GM18526 (cell line): ENCODE measurements at regions not wholly inside any gene's neighbourhood (a gene's known extent, or its start where the extent isn't known, plus 50 kb on each side); places are given as distances from the start of the nearest gene placed in this dataset.

Experiments
- POLR2A ChIP-seq: IDR thresholded peaks from 3 replicates; pipeline ENCODE4 v1.6.1; 2011; ENCODE audit not compliant: insufficient read length; ENCODE audit errors: extremely low read depth

DNA sequence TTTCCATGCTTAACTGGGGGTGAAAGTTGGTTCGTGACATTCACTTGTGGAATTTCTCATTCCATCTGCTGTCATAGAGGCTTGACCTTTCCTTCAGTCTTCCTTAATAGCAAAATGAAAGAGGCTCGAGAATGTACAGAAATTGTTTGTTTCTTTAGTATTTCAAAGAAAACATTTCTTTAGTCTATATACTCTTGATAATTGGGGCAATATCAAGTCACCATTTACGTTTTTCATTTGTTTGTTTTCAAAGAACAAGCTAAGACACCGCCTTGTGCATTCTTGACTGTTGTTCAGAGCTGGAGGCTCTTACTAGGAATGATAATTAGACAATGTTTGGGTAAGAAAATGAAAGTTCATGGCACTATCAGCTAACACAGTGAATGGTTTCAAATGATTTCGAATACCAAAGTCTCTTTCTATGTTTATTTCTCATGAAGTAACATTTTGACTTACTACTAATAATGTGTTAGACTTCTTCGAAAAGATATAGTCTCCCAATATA lies 835.4 kb downstream of the SEMA5A start:
- TF ChIP-seq POLR2A = no peak

DNA sequence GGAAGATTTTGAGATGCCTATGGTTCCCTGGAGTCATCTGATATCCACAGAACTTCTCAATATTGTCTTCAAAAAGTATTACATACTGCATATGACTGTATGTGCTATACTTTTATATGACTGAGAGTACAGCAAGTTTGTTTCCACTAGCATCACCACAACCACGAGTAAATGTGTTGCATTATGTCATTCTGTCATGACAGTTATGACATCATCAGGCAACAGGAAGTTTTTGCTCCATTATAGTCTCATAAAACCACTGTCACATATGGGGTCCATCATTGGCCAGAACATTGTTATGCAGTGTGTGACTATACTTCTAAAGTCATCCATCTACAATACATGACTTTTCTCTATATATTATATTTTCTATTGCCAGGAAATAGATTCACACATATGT lies 831.7 kb downstream of the SEMA5A start:
- no peak for TF ChIP-seq POLR2A

DNA sequence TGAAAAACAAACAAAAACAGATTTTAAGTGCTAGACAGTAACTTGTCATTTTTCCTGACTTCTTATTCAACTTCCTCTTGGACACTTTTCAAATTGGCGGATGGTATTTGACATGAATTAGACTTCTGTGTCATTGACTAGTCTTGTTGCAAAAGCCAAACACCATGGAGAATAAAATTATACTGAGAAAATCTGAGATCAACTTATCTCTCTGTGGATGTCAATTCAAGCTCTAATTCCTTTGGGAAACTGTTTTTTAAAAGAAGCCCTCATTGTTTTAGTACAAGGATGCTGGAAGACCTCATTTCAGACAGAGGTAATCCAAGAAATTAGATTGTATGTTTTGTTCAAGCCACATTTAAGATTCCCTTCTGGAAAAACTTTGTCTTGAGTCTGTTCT lies 831.0 kb downstream of the SEMA5A start:
- TF ChIP-seq POLR2A = no peak

DNA sequence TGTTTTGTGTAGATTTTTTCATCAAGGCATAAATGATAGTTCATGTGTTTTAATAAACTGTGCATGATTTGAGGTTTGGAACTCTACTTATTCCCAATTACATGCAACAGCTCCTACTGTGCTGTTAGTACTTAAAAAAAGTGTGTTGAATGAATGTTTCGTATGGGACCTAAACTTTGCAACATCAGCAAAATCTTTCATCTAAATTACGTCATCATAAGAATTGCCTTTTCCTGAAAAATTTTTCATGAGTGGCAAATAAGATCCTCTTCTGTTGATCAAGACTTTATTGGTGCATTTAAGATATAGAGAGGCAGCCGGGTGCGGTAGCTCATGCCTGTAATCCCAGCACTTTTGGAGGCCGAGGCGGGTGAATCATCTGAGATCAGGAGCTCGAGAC lies 826.1 kb downstream of the SEMA5A start:
- TF ChIP-seq POLR2A = no peak

DNA sequence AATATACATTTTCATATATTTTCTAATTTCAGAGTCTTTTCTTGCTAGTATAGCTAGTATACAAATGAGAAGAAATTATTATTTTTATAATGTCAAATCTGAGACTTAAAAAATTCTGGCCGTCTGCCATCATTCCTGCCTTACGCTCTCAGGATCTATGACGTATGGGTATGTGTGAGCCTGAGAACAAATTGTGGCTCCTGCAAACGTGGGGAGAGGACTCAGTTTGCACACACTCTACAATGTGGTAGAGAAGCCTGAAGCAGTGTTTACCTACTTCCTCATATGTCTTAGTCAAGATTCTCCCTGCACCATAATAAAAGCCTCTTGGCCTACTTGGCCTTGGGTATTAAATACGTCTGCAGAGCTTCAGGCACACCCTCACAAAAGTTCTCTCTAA lies 825.4 kb downstream of the SEMA5A start:
- no peak for TF ChIP-seq POLR2A

DNA sequence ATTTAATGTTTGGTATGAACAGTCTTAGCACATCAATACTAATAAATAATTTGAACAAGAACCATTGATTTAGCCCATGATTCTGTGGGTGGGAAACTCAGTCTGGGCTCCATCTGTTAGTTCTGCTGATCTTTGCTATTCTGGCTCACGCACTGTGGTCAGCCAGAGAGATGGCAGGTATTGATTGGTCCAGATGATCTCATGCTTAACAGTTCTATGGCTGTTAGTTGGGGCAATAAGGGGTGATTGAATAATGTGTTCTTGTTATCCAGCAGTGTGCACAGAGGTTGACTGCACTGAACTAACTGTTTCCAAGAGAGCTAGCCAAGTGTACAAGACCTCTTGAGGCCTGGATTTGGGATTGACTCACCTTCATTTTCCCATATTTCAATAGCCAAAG lies 824.3 kb downstream of the SEMA5A start:
- no peak for TF ChIP-seq POLR2A

DNA sequence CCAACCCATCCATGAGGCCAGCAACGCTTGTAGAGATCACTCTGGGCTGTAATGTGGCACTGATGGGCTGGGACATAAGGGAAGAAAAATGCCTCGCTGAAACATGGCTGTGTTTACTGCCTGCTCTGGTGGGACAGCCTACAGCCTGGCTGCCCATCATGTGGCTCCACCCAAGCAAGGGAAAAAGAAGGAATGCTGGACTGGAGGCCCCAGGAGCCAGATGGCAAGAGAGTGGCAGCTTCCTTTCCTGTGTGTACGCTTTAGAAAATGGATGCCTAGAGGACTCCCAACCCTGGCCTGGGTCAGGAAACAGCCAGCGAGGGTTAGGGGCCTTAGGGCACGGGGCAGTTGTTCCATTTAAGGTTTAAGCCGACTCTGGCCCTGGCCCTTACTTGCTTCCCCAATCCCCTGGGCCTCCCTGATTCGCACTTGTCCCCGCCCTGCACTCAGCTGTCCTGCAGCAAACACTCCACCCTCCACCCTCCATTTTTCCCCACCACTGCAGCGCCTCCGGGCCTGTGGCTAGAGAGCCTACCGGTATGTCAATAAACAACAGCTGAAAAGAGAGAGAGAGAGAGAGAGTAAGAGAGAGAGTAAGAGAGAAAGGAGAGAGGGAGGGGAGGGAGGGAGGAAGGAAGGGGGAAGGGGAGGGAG lies 819.4 kb downstream of the SEMA5A start:
- no peak for TF ChIP-seq POLR2A

DNA sequence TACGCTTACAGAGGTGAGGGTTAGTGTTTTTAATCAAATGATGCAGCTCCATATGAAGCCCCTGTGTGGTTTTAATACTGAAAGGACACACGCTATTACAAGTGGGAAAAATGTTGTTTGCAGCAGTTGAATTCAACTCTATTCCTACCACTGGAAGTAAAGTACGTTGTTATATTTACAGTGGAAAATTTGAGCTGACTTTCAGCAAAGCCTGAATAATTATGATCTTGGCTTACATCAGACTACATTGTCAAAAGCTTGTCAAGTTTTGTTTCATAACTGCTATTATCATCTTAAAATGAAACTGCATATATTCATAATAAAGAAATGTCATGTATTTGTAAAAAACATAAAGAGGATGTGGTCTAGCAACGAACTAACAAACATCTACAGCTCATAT lies 818.5 kb downstream of the SEMA5A start:
- TF ChIP-seq POLR2A = no peak

DNA sequence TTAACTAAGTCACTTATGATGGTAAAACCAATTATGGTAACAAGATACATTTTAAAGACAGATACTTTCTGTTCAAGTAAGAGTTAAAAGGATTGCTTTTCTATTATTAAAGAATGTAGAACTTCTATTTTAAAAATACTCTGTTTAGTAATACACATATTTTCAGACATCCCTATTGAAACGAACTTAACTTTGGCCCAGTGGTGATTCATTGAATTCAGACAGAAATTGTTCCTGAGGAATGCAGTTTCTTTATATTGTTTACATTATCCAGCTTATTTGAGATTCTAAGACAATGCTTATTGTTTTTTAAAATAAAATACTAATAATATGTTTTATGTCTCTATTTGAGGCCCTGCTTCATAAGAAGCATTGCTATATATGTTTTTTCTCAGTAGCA lies 816.4 kb downstream of the SEMA5A start:
- no peak for TF ChIP-seq POLR2A

DNA sequence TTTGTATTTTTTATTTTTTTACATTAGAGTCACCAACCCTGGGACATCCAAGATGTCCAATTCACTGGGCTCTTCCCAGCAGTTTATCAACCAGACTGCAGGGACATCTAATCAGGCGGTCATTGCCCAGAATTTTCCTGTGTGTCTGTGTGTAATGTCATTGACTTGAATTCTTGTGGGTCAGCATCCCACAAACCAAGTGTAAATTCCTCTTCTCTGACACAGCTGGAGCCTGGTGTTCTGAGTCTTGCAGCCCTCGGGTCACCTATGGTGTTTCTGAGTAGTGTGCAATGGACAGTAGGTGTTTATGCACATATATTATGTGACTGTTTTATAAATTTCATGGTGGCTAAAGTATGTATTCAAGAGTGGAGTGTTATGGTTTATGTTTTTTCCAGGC lies 815.7 kb downstream of the SEMA5A start:
- TF ChIP-seq POLR2A = no peak

DNA sequence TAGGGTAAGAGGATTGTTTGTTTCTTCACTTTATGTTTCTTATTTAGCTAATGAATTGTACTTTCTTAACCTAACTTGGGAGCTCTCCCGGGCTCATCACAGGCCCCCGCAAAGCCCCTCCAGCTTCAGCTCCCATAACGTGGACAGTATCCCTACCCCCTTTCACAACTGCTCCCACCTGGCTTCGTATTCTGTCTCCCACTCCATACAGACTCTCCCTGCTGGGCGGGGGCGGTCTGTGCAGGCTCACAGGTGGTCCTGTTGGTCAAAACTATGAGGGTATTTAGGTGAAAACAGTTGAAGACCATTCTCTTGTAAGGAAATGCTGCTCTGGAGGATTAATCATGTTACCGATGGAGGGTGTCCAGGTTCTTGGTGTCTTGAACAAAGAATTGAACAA lies 805.3 kb downstream of the SEMA5A start:
- TF ChIP-seq POLR2A = no peak

DNA sequence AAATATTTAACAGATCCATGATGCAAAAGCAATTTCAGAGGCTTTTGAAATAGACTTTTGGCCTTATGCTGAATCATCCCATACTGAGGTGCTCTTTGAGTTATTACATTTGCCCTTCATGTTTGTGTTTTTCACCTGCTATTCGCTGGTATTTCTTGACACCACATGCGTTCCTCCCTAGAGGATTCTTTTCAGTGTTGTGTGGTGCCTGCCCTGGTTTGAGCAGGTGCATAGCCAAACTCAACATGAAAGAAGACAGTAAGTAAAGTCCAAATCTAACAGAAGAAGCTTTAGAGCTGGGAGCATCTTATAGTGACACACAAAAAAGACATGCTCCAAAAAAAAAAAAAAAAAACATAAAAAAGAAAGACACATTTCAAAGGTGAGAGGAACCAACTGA lies 796.3 kb downstream of the SEMA5A start:
- TF ChIP-seq POLR2A = no peak

DNA sequence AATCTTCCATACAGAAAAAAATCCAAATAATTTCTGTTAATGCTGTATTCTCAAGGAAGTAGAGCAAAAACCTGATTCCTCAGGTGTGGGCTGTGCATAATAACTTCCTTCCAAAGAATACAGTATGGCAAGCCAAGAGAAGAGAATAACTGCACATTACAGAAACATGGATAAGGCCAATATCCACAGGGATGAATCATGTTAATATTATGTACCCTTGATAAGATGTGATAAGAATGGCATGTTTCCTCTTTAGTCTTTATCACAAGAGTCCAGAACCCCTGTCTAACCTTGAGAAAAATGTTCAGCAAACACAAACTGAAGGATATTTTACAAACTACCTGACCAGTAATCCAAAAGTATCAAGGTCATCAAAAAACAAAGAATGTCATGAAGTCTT lies 795.8 kb downstream of the SEMA5A start:
- TF ChIP-seq POLR2A = no peak

DNA sequence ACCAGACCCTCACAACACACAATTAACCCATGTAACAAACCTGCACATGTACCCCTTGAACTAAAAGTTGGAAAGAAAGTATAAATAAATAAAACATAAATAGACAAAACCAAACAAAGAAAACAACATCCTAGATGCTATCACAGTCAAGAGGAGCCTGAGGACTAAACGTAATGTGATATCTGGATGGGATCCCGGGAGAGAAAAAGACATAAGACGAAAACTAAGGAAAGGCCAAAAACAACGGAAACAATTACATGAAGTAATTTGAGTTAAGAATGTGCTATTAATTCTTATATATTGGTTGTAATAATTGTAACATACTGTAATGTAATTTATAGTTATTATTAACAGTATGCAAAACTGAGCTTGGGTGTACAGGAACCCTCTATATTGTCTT lies 793.9 kb downstream of the SEMA5A start:
- TF ChIP-seq POLR2A = no peak

DNA sequence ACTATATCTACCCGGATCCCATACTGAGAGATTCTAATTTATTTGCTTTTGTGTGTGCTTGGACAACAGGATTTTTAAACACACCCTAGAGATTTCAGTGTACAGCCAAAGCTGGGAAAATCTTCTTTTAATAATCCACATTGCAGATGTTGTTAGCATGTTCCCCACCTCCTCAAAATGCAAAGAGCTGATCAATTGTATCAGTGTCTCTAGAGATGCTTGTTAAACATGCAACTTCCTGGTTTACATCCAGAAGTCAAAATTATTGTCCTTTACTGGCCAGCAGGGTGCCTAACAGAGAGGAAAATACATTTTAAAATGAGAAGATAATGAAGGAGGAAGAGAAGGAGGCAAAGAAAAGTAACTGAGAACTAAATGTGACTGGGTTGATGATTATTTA lies 793.3 kb downstream of the SEMA5A start:
- TF ChIP-seq POLR2A = no peak

DNA sequence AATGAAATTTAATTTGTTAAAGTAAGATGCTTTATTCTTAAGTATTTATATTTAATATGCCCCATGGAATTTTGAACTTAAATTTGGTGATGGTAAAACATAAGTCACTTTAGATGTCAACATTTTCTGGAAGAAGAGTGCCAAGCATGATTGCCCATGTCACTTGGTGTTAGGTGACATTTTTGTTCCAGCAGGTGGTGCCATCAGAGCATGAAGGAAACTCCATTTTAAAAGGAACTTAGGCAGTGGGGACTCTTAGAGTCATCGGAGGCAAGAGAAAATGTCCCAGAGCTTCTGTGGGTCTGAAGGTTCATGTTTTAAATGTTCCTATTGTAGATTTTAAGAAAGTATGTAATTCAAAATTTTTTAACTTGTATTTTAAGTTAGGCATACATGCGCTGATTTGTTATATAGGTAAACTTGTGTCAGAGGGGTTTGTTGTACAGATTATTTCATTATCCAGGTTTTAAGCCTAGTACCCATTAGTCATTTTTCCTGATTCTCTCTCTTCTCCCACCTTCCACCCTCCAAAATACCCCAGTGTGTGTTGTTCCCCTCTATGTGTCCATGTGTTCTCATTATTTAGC lies 789.3 kb downstream of the SEMA5A start:
- no peak for TF ChIP-seq POLR2A

DNA sequence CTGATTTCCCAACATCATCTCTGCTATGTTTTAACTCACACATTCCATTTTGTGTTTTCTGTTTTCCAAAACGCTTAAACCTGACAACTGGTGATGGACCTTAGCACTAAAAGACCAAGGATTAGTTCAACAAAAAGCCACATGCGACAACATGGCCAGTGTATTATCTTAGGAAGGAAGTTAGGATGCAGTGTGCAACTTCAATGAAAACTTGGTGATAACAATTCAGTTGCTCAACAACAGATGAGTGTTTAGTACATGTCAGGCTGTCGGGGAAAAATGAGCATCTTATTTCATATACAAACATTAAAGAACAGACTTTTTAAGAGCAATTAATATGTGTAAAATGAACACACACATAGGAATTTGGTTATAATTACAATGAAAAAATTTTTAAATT lies 780.0 kb downstream of the SEMA5A start:
- TF ChIP-seq POLR2A = no peak

DNA sequence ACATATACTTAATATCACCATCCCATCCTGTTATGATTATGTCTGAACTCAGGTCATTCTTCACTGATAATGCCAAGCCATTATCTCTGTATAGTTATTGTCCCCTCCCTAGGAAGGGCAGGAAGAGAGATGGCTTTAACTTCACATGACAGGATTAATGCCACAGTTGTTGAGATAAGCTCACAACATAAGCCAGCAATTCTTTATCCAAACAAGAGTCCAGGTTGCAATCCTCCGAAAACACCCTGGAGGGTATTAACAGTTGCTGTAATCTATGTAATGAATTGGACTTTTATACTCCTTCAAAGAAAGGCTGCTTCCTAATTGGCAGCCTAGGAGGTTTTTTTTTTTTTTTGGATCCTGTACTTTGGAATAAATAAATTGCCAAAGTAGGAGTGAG lies 779.4 kb downstream of the SEMA5A start:
- no peak for TF ChIP-seq POLR2A

DNA sequence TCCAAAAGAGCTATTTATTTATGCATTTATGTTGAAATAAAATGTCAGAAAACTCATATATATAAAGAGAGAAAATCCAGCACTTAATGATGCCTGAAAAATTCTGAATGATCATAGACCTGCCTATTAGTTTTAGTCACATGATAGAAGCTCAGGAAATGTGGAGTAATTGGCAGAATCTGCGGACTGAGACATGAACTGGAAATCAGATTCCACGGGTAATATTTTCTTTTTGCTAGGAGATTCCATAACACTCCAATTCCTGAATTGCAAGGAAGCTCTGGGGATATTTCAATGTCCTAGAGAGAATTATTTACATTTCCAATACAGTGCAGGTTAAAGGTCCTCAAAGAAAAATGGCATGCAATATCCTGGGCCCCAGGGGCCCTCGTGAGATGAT lies 778.8 kb downstream of the SEMA5A start:
- no peak for TF ChIP-seq POLR2A
